Lower leg skin (tissue), 4 donors: ENCODE measurements at regions not wholly inside any gene's neighbourhood (a gene's known extent, or its start where the extent isn't known, plus 50 kb on each side); places are given as distances from the start of the nearest gene placed in this dataset.

Source experiments
- DNase-seq, 2 donors: peaks; one replicate each; pipeline ENCODE4 v3.0.0-alpha.2; 2019; ENCODE audit warnings: low spot score in 2 of 2
- H3K4me3 ChIP-seq: fragments of 200-600 bp; sonication (generic); 2 replicates; pipeline ENCODE4 v1.5.1; 2017; ENCODE audit warnings: mild to moderate bottlenecking, low read depth; ENCODE audit not compliant: poor library complexity, severe bottlenecking
- POLR2A ChIP-seq, 2 donors: fragments of 450-650 bp; IDR thresholded peaks; one replicate each; pipeline ENCODE4 v1.6.1; 2016 to 2017; ENCODE audit warnings: antibody characterized with exemption in 2 of 2, mild to moderate bottlenecking in 1 of 2, moderate library complexity in 1 of 2
- WGBS, 2 donors: methylation state at CpG; one replicate each; pipeline ENCODE4 v1.1.5; 2018; 5-methylcytosine and 5-hydroxymethylcytosine counted together
- intact Hi-C: fragments of 100-400 bp; cut with DNase I; formaldehyde crosslinking; loops from one replicate; pipeline ENCODE4 v1.15.0; 2023; ENCODE audit warnings: low total_unique reads
- TF ChIP-seq, protein P1 (sequence below), 3 donors: fragments of 450-650 bp; IDR thresholded peaks; one replicate each; pipeline ENCODE4 v1.5.1; 2016; ENCODE audit warnings: antibody characterized with exemption in 3 of 3, mild to moderate bottlenecking in 3 of 3, moderate library complexity in 2 of 3

GRCh38 chr7:22937946-22938345 lies 76.0 kb downstream of the HYCC1 start:
- H3K4me3 ChIP-seq = no peak overlapping the region
- 93 to 95% methylated on average over 1 of the region's 1 CpG for WGBS, 2 donors
- intact Hi-C loops = no loop called here
- TF ChIP-seq, protein P1, sequence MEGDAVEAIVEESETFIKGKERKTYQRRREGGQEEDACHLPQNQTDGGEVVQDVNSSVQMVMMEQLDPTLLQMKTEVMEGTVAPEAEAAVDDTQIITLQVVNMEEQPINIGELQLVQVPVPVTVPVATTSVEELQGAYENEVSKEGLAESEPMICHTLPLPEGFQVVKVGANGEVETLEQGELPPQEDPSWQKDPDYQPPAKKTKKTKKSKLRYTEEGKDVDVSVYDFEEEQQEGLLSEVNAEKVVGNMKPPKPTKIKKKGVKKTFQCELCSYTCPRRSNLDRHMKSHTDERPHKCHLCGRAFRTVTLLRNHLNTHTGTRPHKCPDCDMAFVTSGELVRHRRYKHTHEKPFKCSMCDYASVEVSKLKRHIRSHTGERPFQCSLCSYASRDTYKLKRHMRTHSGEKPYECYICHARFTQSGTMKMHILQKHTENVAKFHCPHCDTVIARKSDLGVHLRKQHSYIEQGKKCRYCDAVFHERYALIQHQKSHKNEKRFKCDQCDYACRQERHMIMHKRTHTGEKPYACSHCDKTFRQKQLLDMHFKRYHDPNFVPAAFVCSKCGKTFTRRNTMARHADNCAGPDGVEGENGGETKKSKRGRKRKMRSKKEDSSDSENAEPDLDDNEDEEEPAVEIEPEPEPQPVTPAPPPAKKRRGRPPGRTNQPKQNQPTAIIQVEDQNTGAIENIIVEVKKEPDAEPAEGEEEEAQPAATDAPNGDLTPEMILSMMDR (IDR thresholded peaks at IDR 0.05) = no peak
- TF ChIP-seq POLR2A (IDR thresholded peaks at IDR 0.05) = no peak
- DNase-seq = no peak

- no peak for DNase-seq
- WGBS, 2 donors = 90 to 98% methylated on average over 3 of the region's 3 CpGs
- TF ChIP-seq, protein P1 (IDR thresholded peaks at IDR 0.05) = no peak
- TF ChIP-seq POLR2A (IDR thresholded peaks at IDR 0.05) = no peak
- no peak overlapping the region for H3K4me3 ChIP-seq
- intact Hi-C loops = no loop called here
Observed at GRCh38 chr7:22936246-22936645, 77.7 kb downstream of the HYCC1 start.

DNA sequence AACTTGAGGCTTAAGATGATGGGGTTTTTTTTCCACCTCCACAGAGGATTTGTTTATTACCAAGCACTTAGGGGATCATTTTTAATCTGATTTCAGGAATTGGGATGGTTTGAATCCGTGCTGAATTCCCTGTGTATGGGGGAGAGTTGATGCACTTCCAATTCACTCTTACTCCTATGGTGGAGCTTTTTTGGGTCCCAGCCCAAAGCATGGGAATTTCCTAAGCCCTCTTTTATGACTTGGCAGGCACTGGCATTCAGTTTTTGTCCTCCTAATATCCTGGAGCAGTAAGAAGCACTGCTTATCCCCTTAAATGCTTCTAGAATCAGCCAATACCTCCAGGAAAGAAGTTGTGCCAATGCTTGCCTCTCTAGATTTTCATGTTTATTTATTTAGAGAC lies 78.7 kb downstream of the HYCC1 start:
- TF ChIP-seq, protein P1 (IDR thresholded peaks at IDR 0.05) = no peak
- TF ChIP-seq POLR2A (IDR thresholded peaks at IDR 0.05) = no peak
- no peak for DNase-seq
- 0 to 43% methylated on average over 1 of the region's 1 CpG for WGBS, 2 donors
- H3K4me3 ChIP-seq = no peak overlapping the region
- intact Hi-C loops = no loop called here

DNA sequence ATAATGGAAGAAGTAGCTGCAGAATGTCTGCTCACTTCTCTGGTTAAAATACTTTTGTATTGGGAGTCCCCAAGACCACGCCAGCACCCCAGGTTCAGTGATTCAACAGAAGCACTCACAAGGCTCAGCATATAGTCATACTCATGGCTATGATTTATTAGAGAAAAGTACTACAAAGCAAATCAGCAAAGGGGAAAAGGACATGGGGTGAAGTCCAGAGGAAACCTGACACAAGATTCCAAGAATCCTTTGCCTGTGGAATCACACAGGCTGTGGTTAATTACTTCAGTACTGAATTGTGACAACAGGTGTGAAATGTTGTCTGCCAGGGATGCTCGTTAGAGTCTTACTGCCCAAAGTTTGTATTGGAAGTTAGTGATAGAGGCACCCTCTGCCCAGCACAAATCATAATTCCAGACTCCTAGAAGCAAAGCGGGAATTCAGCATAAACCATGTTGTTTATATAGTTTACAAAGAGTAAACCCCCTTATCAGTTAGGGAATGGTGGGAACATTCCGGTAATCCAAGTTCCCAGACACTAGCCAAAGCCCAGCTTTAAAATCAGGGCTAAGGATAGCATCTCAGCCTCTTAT lies 79.4 kb downstream of the HYCC1 start:
- intact Hi-C loops = no loop called here
- TF ChIP-seq, protein P1 (IDR thresholded peaks at IDR 0.05) = no peak
- no peak for TF ChIP-seq POLR2A (IDR thresholded peaks at IDR 0.05)
- WGBS, 2 donors = 68 to 76% methylated on average over 4 of the region's 4 CpGs
- no peak overlapping the region for H3K4me3 ChIP-seq
- no peak for DNase-seq

- TF ChIP-seq, protein P1 (IDR thresholded peaks at IDR 0.05) = no peak
- TF ChIP-seq POLR2A (IDR thresholded peaks at IDR 0.05) = no peak
- no peak for DNase-seq
- WGBS, 2 donors = 28 to 38% methylated on average over 2 of the region's 2 CpGs
- no peak overlapping the region for H3K4me3 ChIP-seq
- intact Hi-C loops = no loop called here
Observed at GRCh38 chr7:22934023-22934422, 79.9 kb downstream of the HYCC1 start.

DNA sequence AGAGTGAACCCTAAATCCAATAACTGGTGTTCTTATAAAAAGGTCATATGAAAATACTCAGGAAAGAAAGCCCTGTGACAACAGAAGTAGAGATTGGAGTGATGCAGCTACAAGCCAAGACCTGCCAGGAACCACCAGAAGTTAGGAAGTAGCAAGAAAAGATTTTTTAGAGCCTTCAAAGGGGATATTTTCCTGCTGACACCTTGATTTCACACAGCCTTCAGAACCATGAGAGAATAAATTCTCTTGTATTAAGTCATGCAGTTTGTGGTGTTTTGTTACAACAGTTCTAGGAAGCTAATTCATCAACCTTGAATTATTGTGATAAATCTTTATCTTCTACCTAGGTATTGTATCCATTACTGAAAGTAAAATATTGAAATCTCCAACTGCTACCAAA lies 81.0 kb downstream of the HYCC1 start:
- TF ChIP-seq, protein P1 (IDR thresholded peaks at IDR 0.05) = no peak
- DNase-seq = no peak
- no peak overlapping the region for H3K4me3 ChIP-seq
- intact Hi-C loops = no loop called here
